Inflammatory macrophage (primary cell): ENCODE measurements at regions not wholly inside any gene's neighbourhood (a gene's known extent, or its start where the extent isn't known, plus 50 kb on each side); places are given as distances from the start of the nearest gene placed in this dataset.
A peak's percentile ranks its signal among the peaks of the same experiment; 100 is the strongest.

Source experiments
- DNase-seq, 2 donors: peaks; one replicate each; pipeline ENCODE4 v3.0.0-alpha.2; 2020 to 2022

- no peak for DNase-seq
These were observed 161.2 kb downstream of the TTC8 start for GRCh38 chr14:88985654-88986053.

- no peak for DNase-seq
These were observed 161.8 kb downstream of the TTC8 start for GRCh38 chr14:88986146-88986841.

- DNase-seq, result peak in 1 of 2 donors; percentile 21
These were observed 162.5 kb downstream of the TTC8 start for GRCh38 chr14:88986908-88987307.

- no peak for DNase-seq
These were observed 163.1 kb downstream of the TTC8 start for GRCh38 chr14:88987516-88987915.

GRCh38 chr14:88989911-88990310, 165.5 kb downstream of the TTC8 start:
- no peak for DNase-seq

GRCh38 chr14:88990856-88991255, 166.4 kb downstream of the TTC8 start:
- DNase-seq, result no peak

- no peak for DNase-seq
These were observed 167.6 kb downstream of the TTC8 start for GRCh38 chr14:88992011-88992410.

GRCh38 chr14:88993946-88994345, 169.5 kb downstream of the TTC8 start:
- no peak for DNase-seq

GRCh38 chr14:88995437-88996198, 171.2 kb downstream of the TTC8 start:
- DNase-seq, result no peak

- DNase-seq, result no peak
These were observed 173.6 kb downstream of the TTC8 start for GRCh38 chr14:88998027-88998426.

GRCh38 chr14:88999137-88999536, 174.7 kb downstream of the TTC8 start:
- no peak for DNase-seq

- DNase-seq, result peak; percentile 93 to 96
These were observed 175.8 kb downstream of the TTC8 start for GRCh38 chr14:89000007-89000942.

GRCh38 chr14:89004166-89004565, 179.7 kb downstream of the TTC8 start:
- peak; percentile 94 to 96 for DNase-seq

- no peak for DNase-seq
These were observed 183.5 kb downstream of the TTC8 start for GRCh38 chr14:89007906-89008305.

- DNase-seq, result no peak
These were observed 187.2 kb downstream of the TTC8 start for GRCh38 chr14:89011355-89012281.

- DNase-seq, result no peak
These were observed 188.0 kb downstream of the TTC8 start for GRCh38 chr14:89012282-89013097.

GRCh38 chr14:89013098-89013504, 188.7 kb downstream of the TTC8 start:
- DNase-seq, result peak in 1 of 2 donors; percentile 18

GRCh38 chr14:89013698-89014568, 189.5 kb downstream of the TTC8 start:
- no peak for DNase-seq

- peak; percentile 17 to 23 for DNase-seq
These were observed 190.1 kb downstream of the TTC8 start for GRCh38 chr14:89014569-89014850.

GRCh38 chr14:89015016-89015415, 190.6 kb downstream of the TTC8 start:
- DNase-seq, result no peak
